Suprapubic skin (tissue), 4 donors: ENCODE measurements at regions not wholly inside any gene's neighbourhood (a gene's known extent, or its start where the extent isn't known, plus 50 kb on each side); places are given as distances from the start of the nearest gene placed in this dataset.

Experiments used
- DNase-seq, 2 donors: peaks; one replicate each; pipeline ENCODE4 v3.0.0-alpha.2; 2019; ENCODE audit warnings: low spot score in 2 of 2
- H3K27ac ChIP-seq: fragments of 200-600 bp; sonication (generic); one replicate; pipeline ENCODE4 v1.5.1; 2019
- H3K27me3 ChIP-seq: fragments of 200-600 bp; sonication (generic); one replicate; pipeline ENCODE4 v1.5.1; 2019
- H3K36me3 ChIP-seq: fragments of 200-600 bp; sonication (generic); one replicate; pipeline ENCODE4 v1.5.1; 2019
- H3K4me1 ChIP-seq: fragments of 200-600 bp; sonication (generic); one replicate; pipeline ENCODE4 v1.5.1; 2019
- H3K4me3 ChIP-seq: fragments of 200-600 bp; sonication (generic); one replicate; pipeline ENCODE4 v1.5.1; 2019; ENCODE audit warnings: mild to moderate bottlenecking
- H3K9me3 ChIP-seq: fragments of 200-600 bp; sonication (generic); one replicate; pipeline ENCODE4 v1.5.1; 2019
- EP300 ChIP-seq: sonication (generic); formaldehyde crosslinking; IDR thresholded peaks from one replicate; pipeline ENCODE4 v1.6.1; 2017; ENCODE audit warnings: antibody characterized with exemption
- POLR2A ChIP-seq, 2 donors: fragments of 450-650 bp; IDR thresholded peaks; one replicate each; pipeline ENCODE4 v1.6.1; 2017; ENCODE audit warnings: antibody characterized with exemption in 2 of 2, mild to moderate bottlenecking in 2 of 2, moderate library complexity in 2 of 2
- POLR2AphosphoS5 ChIP-seq, 3 donors: sonication (generic); formaldehyde crosslinking; IDR thresholded peaks; one replicate each; pipeline ENCODE4 v1.6.1; 2017; ENCODE audit warnings: antibody characterized with exemption in 3 of 3
- WGBS: methylation state at CpG from one replicate; pipeline ENCODE4 v1.1.5; 2018; 5-methylcytosine and 5-hydroxymethylcytosine counted together
- TF ChIP-seq, protein P1 (sequence below), 2 donors: fragments of 200-600 bp in 1 of 2; fragments of 450-650 bp in 1 of 2; sonication (generic) in 1 of 2; IDR thresholded peaks; one replicate each; pipeline ENCODE4 v1.5.1; 2016 to 2019; ENCODE audit warnings: antibody characterized with exemption in 2 of 2, mild to moderate bottlenecking in 1 of 2, moderate library complexity in 1 of 2

DNA sequence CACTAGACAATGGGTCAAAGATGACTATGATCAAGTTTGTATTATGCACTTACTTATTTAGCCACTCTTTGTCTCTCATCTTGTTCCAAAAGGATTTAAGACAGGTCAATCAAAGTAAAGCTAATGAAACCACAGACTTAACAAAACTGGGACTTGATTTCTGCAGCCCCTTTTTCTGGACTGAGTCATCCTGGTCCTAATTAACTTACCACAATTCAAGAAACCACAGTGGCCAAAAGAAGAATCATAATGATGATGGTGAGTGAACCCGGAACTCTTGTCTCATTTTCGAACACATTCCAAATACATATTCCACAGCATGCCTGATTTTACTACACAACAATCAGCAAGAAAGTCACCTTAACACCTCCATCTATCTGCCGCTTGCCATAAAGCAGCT lies 1333.0 kb downstream of the ROBO1 start:
- 76% methylated on average over 3 of the region's 3 CpGs for WGBS
- no peaks in the 10 kb centered on the region for H3K9me3 ChIP-seq
- H3K27me3 ChIP-seq = no peaks in the 10 kb centered on the region
- DNase-seq = no peak
- no peak for TF ChIP-seq EP300
- no peak for TF ChIP-seq POLR2A (IDR thresholded peaks at IDR 0.05)
- no peak for TF ChIP-seq POLR2AphosphoS5 (IDR thresholded peaks at IDR 0.05)
- TF ChIP-seq, protein P1, sequence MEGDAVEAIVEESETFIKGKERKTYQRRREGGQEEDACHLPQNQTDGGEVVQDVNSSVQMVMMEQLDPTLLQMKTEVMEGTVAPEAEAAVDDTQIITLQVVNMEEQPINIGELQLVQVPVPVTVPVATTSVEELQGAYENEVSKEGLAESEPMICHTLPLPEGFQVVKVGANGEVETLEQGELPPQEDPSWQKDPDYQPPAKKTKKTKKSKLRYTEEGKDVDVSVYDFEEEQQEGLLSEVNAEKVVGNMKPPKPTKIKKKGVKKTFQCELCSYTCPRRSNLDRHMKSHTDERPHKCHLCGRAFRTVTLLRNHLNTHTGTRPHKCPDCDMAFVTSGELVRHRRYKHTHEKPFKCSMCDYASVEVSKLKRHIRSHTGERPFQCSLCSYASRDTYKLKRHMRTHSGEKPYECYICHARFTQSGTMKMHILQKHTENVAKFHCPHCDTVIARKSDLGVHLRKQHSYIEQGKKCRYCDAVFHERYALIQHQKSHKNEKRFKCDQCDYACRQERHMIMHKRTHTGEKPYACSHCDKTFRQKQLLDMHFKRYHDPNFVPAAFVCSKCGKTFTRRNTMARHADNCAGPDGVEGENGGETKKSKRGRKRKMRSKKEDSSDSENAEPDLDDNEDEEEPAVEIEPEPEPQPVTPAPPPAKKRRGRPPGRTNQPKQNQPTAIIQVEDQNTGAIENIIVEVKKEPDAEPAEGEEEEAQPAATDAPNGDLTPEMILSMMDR (IDR thresholded peaks at IDR 0.05) = no peak
- no peak overlapping the region for H3K4me3 ChIP-seq
- no peaks in the 10 kb centered on the region for H3K4me1 ChIP-seq
- no peaks in the 10 kb centered on the region for H3K36me3 ChIP-seq
- H3K27ac ChIP-seq = no peak overlapping the region

DNA sequence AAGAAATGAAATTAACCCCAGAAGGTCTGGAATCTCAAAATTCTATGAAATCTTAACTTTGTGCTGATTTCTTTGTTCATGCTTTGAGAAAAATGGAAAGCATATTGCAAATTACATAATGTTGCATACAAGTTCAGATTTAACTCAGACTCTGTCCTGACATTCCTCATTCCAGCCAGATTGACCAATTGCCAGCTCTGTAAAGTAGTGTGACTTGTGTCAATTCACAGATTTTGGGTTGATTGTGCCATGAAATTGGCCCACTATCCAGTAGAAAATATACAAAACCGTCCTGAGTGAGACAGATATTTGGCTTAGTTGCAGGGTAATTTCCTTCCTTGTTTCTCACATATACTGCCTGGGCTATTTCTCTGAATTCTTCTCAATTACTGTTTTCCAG lies 1312.6 kb downstream of the ROBO1 start:
- 17% methylated on average over 1 of the region's 1 CpG for WGBS
- no peaks in the 10 kb centered on the region for H3K36me3 ChIP-seq
- H3K4me3 ChIP-seq = no peak overlapping the region
- no peak overlapping the region for H3K27ac ChIP-seq
- H3K27me3 ChIP-seq = no peaks in the 10 kb centered on the region
- DNase-seq = no peak
- H3K4me1 ChIP-seq = no peaks in the 10 kb centered on the region
- TF ChIP-seq, protein P1 (IDR thresholded peaks at IDR 0.05) = no peak
- TF ChIP-seq POLR2AphosphoS5 (IDR thresholded peaks at IDR 0.05) (no peak), POLR2A (IDR thresholded peaks at IDR 0.05) (no peak), EP300 (no peak)
- H3K9me3 ChIP-seq = no peaks in the 10 kb centered on the region

GRCh38 chr3:78455712-78456433 lies 1311.9 kb downstream of the ROBO1 start:
- Histone ChIP-seq H3K27me3 (no peaks in the 10 kb centered on the region), H3K36me3 (no peaks in the 10 kb centered on the region), H3K27ac (no peak overlapping the region), H3K4me1 (no peaks in the 10 kb centered on the region), H3K4me3 (no peak overlapping the region), H3K9me3 (no peaks in the 10 kb centered on the region)
- TF ChIP-seq, protein P1 (IDR thresholded peaks at IDR 0.05) = no peak
- no peak for TF ChIP-seq POLR2AphosphoS5 (IDR thresholded peaks at IDR 0.05)
- TF ChIP-seq EP300 = no peak
- no peak for TF ChIP-seq POLR2A (IDR thresholded peaks at IDR 0.05)
- WGBS = 53% methylated on average over 2 of the region's 2 CpGs
- no peak for DNase-seq

DNA sequence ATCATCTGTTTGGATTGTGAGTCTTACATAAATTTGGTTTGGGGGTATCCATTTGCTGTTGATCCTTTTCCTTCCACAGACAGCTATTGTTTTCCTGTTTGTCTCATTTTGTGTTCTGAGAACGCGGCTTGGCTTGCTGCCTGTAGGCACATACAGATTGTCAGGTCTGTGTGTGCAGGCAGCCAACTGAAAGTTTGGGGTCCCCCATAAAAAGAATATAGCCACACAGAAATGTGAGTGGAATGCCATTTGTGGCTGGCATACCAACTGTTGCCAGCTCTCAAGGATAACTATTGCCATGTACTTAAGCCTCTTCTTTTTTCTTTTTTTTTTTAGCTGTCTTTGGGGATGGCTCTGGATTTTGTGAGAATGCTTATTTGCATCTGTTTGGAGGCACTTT lies 1308.0 kb downstream of the ROBO1 start:
- Histone ChIP-seq H3K27ac (no peak overlapping the region), H3K4me1 (no peaks in the 10 kb centered on the region), H3K27me3 (no peaks in the 10 kb centered on the region), H3K4me3 (no peak overlapping the region), H3K9me3 (peaks cover 5% of the 10 kb centered on the region), H3K36me3 (no peaks in the 10 kb centered on the region)
- WGBS = 57% methylated on average over 2 of the region's 2 CpGs
- no peak for DNase-seq
- TF ChIP-seq EP300 (no peak), POLR2A (IDR thresholded peaks at IDR 0.05) (no peak), POLR2AphosphoS5 (IDR thresholded peaks at IDR 0.05) (no peak)
- TF ChIP-seq, protein P1 (IDR thresholded peaks at IDR 0.05) = no peak

DNA sequence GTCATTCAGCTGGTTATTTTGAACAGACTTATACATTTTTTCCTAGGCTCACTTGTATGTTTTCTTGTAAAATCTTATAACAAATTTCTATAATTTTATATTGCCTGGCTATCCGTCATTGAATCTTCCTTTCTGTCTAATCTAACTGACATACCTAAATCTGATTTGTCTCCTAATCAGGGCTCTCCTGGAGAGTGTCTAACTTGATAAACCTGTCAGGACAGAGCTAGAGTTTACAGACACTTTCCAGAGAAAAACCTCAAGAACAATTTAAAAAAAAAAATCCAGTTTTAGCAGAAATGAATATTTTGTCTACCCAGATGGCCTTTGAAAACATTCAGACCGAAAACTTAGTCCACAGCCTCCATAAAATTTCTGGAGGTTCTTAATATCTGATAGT lies 1305.8 kb downstream of the ROBO1 start:
- Histone ChIP-seq H3K9me3 (peaks cover 5% of the 10 kb centered on the region), H3K27me3 (no peaks in the 10 kb centered on the region), H3K4me3 (no peak overlapping the region), H3K4me1 (no peaks in the 10 kb centered on the region), H3K27ac (no peak overlapping the region), H3K36me3 (no peaks in the 10 kb centered on the region)
- 0% methylated on average over 2 of the region's 2 CpGs for WGBS
- DNase-seq = no peak
- TF ChIP-seq POLR2AphosphoS5 (IDR thresholded peaks at IDR 0.05) (no peak), POLR2A (IDR thresholded peaks at IDR 0.05) (no peak), EP300 (no peak)
- TF ChIP-seq, protein P1 (IDR thresholded peaks at IDR 0.05) = no peak
